Gastroesophageal sphincter (tissue), 3 donors: ENCODE measurements at regions not wholly inside any gene's neighbourhood (a gene's known extent, or its start where the extent isn't known, plus 50 kb on each side); places are given as distances from the start of the nearest gene placed in this dataset.

Experiments
- EP300 ChIP-seq: sonication (generic); formaldehyde crosslinking; IDR thresholded peaks from one replicate; pipeline ENCODE4 v1.6.1; 2017; ENCODE audit warnings: antibody characterized with exemption, mild to moderate bottlenecking
- TF ChIP-seq, protein P1 (sequence below), 4 experiments: fragments of 200-600 bp in 2 of 4; fragments of 450-650 bp in 2 of 4; sonication (generic) in 1 of 4; IDR thresholded peaks; one replicate each; pipeline ENCODE4 v1.5.1; 2017 to 2019; ENCODE audit warnings: antibody characterized with exemption in 4 of 4, mild to moderate bottlenecking in 2 of 4, moderate library complexity in 2 of 4

DNA sequence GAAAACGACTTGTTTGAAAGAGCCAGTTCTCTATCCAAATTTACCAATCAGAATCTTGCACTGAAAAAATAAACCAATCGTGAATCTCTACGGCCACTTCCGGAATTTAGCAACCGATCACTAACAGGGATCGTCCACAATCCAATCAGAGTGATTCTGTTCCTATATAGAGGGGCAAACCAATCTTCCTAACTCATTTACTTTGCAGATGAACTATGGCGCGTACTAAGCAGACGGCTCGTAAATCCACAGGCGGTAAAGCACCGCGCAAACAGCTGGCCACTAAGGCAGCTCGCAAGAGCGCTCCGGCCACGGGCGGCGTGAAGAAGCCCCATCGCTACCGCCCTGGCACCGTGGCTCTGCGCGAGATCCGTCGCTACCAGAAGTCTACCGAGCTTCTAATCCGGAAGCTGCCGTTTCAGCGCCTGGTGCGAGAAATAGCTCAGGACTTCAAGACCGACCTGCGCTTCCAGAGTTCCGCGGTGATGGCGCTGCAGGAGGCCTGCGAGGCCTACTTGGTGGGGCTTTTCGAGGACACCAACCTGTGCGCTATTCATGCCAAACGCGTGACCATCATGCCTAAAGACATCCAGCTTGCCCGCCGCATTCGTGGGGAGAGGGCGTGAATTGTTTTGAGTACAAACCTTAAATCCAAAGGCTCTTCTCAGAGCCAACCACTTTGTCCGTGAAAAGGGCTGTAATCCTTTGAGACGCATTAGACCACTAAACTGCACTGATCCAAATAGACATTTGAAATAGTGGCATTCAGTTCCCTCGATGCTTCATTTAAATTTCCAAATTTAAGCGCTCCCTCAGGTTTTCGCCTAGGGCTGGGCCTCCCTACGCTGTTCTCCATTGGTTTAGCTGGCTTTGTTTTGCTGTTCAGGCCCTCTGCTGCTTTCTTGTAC, 138.0 kb downstream of the HFE start:
- TF ChIP-seq, protein P1, sequence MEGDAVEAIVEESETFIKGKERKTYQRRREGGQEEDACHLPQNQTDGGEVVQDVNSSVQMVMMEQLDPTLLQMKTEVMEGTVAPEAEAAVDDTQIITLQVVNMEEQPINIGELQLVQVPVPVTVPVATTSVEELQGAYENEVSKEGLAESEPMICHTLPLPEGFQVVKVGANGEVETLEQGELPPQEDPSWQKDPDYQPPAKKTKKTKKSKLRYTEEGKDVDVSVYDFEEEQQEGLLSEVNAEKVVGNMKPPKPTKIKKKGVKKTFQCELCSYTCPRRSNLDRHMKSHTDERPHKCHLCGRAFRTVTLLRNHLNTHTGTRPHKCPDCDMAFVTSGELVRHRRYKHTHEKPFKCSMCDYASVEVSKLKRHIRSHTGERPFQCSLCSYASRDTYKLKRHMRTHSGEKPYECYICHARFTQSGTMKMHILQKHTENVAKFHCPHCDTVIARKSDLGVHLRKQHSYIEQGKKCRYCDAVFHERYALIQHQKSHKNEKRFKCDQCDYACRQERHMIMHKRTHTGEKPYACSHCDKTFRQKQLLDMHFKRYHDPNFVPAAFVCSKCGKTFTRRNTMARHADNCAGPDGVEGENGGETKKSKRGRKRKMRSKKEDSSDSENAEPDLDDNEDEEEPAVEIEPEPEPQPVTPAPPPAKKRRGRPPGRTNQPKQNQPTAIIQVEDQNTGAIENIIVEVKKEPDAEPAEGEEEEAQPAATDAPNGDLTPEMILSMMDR (IDR thresholded peaks at IDR 0.05) = peak in 1 of 4 experiments; percentile 7
- TF ChIP-seq EP300 = no peak
